ENCODE measurements at regions not wholly inside any gene's neighbourhood (a gene's known extent, or its start where the extent isn't known, plus 50 kb on each side); places are given as distances from the start of the nearest gene placed in this dataset.

- no peak for TF ChIP-seq CTCF (IDR thresholded peaks at IDR 0.05; ENCODE audit: insufficient read depth, low read length, poor library complexity, severe bottlenecking)
- Histone ChIP-seq H3K27me3 (replicated peaks; ENCODE audit: control insufficient read depth, insufficient read depth, low read length) (no peaks in the 10 kb centered on the region), H3K36me3 (ENCODE audit: control insufficient read depth, insufficient read depth, low read length) (no peaks in the 10 kb centered on the region), H3K4me3 (replicated peaks; ENCODE audit: low read depth, low read length) (no peak overlapping the region)
- no peak for DNase-seq (ENCODE audit: extremely low read depth, insufficient read length)
These were observed 609.5 kb downstream of the BRD1 start for GRCh38 chr22:49218142-49218541.

GRCh38 chr22:49216579-49216978, 611.1 kb downstream of the BRD1 start:
- Histone ChIP-seq H3K36me3 (ENCODE audit: control insufficient read depth, insufficient read depth, low read length) (no peaks in the 10 kb centered on the region), H3K4me3 (replicated peaks; ENCODE audit: low read depth, low read length) (no peak overlapping the region), H3K27me3 (replicated peaks; ENCODE audit: control insufficient read depth, insufficient read depth, low read length) (no peaks in the 10 kb centered on the region)
- no peak for DNase-seq (ENCODE audit: extremely low read depth, insufficient read length)
- TF ChIP-seq CTCF (IDR thresholded peaks at IDR 0.05; ENCODE audit: insufficient read depth, low read length, poor library complexity, severe bottlenecking), result no peak

- no peaks in the 10 kb centered on the region for H3K36me3 ChIP-seq (ENCODE audit: control insufficient read depth, insufficient read depth, low read length)
- no peak overlapping the region for H3K4me3 ChIP-seq (replicated peaks; ENCODE audit: low read depth, low read length)
- no peak for TF ChIP-seq CTCF (IDR thresholded peaks at IDR 0.05; ENCODE audit: insufficient read depth, low read length, poor library complexity, severe bottlenecking)
- H3K27me3 ChIP-seq (replicated peaks; ENCODE audit: control insufficient read depth, insufficient read depth, low read length), result no peaks in the 10 kb centered on the region
- DNase-seq (ENCODE audit: extremely low read depth, insufficient read length), result no peak
These were observed 611.8 kb downstream of the BRD1 start for GRCh38 chr22:49215840-49216239.

- no peaks in the 10 kb centered on the region for H3K27me3 ChIP-seq (replicated peaks; ENCODE audit: control insufficient read depth, insufficient read depth, low read length)
These were observed 612.7 kb downstream of the BRD1 start for GRCh38 chr22:49214976-49215375.

GRCh38 chr22:49213731-49214352, 613.8 kb downstream of the BRD1 start:
- no peak for TF ChIP-seq CTCF (IDR thresholded peaks at IDR 0.05; ENCODE audit: insufficient read depth, low read length, poor library complexity, severe bottlenecking)
- DNase-seq (ENCODE audit: extremely low read depth, insufficient read length), result no peak
- Histone ChIP-seq H3K36me3 (ENCODE audit: control insufficient read depth, insufficient read depth, low read length) (no peaks in the 10 kb centered on the region), H3K4me3 (replicated peaks; ENCODE audit: low read depth, low read length) (no peak overlapping the region), H3K27me3 (replicated peaks; ENCODE audit: control insufficient read depth, insufficient read depth, low read length) (no peaks in the 10 kb centered on the region)

More at GRCh38 chr22:49214976-49215375, 612.7 kb downstream of the BRD1 start:
- DNase-seq (ENCODE audit: extremely low read depth, insufficient read length), result no peak
- TF ChIP-seq CTCF (IDR thresholded peaks at IDR 0.05; ENCODE audit: insufficient read depth, low read length, poor library complexity, severe bottlenecking), result no peak
- no peaks in the 10 kb centered on the region for H3K36me3 ChIP-seq (ENCODE audit: control insufficient read depth, insufficient read depth, low read length)
- H3K4me3 ChIP-seq (replicated peaks; ENCODE audit: low read depth, low read length), result no peak overlapping the region

- no peaks in the 10 kb centered on the region for H3K36me3 ChIP-seq (ENCODE audit: control insufficient read depth, insufficient read depth, low read length)
- H3K4me3 ChIP-seq (replicated peaks; ENCODE audit: low read depth, low read length), result no peak overlapping the region
- no peak for DNase-seq (ENCODE audit: extremely low read depth, insufficient read length)
- H3K27me3 ChIP-seq (replicated peaks; ENCODE audit: control insufficient read depth, insufficient read depth, low read length), result no peaks in the 10 kb centered on the region
- no peak for TF ChIP-seq CTCF (IDR thresholded peaks at IDR 0.05; ENCODE audit: insufficient read depth, low read length, poor library complexity, severe bottlenecking)
These were observed 615.2 kb downstream of the BRD1 start for GRCh38 chr22:49212466-49212865.
